Ascending aorta (tissue), 2 donors: ENCODE measurements at regions not wholly inside any gene's neighbourhood (a gene's known extent, or its start where the extent isn't known, plus 50 kb on each side); places are given as distances from the start of the nearest gene placed in this dataset.

Experiments
- DNase-seq, 2 donors: peaks; one replicate each; pipeline ENCODE4 v3.0.0-alpha.2; 2019; ENCODE audit warnings: low spot score in 2 of 2
- H3K27ac ChIP-seq, 2 donors: fragments of 200-600 bp; sonication (generic); one replicate each; pipeline ENCODE4 v1.5.1; 2016 to 2017; ENCODE audit warnings: mild to moderate bottlenecking in 1 of 2
- H3K27me3 ChIP-seq: fragments of 200-600 bp; sonication (generic); one replicate; pipeline ENCODE4 v1.5.1; 2017
- H3K36me3 ChIP-seq, 2 donors: fragments of 200-600 bp; sonication (generic); one replicate each; pipeline ENCODE4 v1.5.1; 2016
- H3K4me1 ChIP-seq, 2 donors: fragments of 200-600 bp; sonication (generic); one replicate each; pipeline ENCODE4 v1.5.1; 2016 to 2017; ENCODE audit warnings: mild to moderate bottlenecking in 1 of 2
- H3K4me3 ChIP-seq, 2 donors: fragments of 200-600 bp; sonication (generic); one replicate each; pipeline ENCODE4 v1.5.1; 2016 to 2017; ENCODE audit warnings: mild to moderate bottlenecking in 1 of 2
- H3K9me3 ChIP-seq, 2 donors: fragments of 200-600 bp; sonication (generic); one replicate each; pipeline ENCODE4 v1.5.1; 2016
- intact Hi-C: fragments of 100-400 bp; cut with DNase I; formaldehyde crosslinking; loops from one replicate; pipeline ENCODE4 v1.15.1; 2023
- TF ChIP-seq, protein P1 (sequence below), 3 experiments: fragments of 200-600 bp in 2 of 3; fragments of 450-650 bp in 1 of 3; sonication (generic) in 2 of 3; IDR thresholded peaks; one replicate each; pipeline ENCODE4 v1.5.1; 2016 to 2019; ENCODE audit warnings: antibody characterized with exemption in 3 of 3, mild to moderate bottlenecking in 1 of 3, moderate library complexity in 1 of 3

DNA sequence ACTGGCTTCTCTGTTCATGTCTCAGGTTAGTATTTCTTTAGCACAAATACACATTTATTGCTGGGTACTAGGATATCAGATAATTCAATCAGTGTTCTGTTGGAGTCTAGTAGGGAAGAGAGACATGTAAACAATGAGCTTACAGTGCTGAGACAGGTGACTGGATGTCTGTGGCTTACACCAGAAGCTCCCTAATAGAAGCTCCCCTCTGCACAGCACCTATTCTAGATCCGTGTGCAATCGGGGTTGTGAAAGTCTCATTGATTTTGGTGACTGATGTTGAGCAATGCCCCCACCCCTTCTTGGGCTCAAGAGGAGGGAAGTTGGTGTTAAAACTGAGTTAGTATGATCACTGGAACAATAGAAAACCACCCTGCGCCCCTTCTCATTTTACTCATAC, 279.2 kb downstream of the RPS6KC1 start:
- H3K4me1 ChIP-seq, result peaks cover 0 to 3% of the 10 kb centered on the region in 2 donors
- intact Hi-C loops, result no loop called here
- no peak overlapping the region for H3K4me3 ChIP-seq

DNA sequence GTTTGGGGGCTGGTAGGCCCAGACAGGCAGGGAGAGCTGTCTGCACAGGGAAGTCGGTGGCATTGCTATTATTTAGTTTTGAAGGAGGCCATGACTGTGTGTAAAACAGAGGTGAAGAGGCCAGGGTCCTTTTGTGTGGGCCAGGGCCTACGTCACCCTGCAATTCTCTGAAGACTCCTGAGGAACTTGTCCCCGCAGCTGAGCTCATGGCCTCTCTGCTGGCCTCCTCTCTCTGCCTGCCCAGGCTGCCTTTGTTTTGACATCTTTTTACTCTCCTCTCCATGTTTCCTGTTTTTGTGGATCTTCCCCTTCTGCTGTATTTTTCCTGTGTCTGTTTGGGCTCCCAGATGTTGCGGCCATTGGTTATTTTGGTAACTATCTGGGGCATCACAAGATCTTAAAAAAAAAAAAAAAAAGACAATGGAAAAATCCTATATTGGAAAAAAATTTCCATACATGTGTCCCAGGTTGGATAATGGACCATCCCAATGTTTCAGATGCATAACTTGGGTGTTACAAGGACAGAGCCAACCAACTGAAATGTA, 280.7 kb downstream of the RPS6KC1 start:
- H3K4me1 ChIP-seq, result peaks cover 0 to 3% of the 10 kb centered on the region in 2 donors
- no peaks in the 10 kb centered on the region for H3K9me3 ChIP-seq
- no peaks in the 10 kb centered on the region for H3K36me3 ChIP-seq
- H3K4me3 ChIP-seq, result no peak overlapping the region
- DNase-seq, result no peak
- H3K27me3 ChIP-seq, result no peaks in the 10 kb centered on the region
- TF ChIP-seq, protein P1, sequence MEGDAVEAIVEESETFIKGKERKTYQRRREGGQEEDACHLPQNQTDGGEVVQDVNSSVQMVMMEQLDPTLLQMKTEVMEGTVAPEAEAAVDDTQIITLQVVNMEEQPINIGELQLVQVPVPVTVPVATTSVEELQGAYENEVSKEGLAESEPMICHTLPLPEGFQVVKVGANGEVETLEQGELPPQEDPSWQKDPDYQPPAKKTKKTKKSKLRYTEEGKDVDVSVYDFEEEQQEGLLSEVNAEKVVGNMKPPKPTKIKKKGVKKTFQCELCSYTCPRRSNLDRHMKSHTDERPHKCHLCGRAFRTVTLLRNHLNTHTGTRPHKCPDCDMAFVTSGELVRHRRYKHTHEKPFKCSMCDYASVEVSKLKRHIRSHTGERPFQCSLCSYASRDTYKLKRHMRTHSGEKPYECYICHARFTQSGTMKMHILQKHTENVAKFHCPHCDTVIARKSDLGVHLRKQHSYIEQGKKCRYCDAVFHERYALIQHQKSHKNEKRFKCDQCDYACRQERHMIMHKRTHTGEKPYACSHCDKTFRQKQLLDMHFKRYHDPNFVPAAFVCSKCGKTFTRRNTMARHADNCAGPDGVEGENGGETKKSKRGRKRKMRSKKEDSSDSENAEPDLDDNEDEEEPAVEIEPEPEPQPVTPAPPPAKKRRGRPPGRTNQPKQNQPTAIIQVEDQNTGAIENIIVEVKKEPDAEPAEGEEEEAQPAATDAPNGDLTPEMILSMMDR (IDR thresholded peaks at IDR 0.05), result no peak
- H3K27ac ChIP-seq, result no peak overlapping the region
- intact Hi-C loops, result no loop called here

More for the DNA sequence above, 279.2 kb downstream of the RPS6KC1 start:
- DNase-seq, result no peak
- Histone ChIP-seq H3K27me3 (no peaks in the 10 kb centered on the region), H3K27ac (no peak overlapping the region), H3K9me3 (no peaks in the 10 kb centered on the region), H3K36me3 (no peaks in the 10 kb centered on the region)
- TF ChIP-seq, protein P1 (IDR thresholded peaks at IDR 0.05), result no peak

DNA sequence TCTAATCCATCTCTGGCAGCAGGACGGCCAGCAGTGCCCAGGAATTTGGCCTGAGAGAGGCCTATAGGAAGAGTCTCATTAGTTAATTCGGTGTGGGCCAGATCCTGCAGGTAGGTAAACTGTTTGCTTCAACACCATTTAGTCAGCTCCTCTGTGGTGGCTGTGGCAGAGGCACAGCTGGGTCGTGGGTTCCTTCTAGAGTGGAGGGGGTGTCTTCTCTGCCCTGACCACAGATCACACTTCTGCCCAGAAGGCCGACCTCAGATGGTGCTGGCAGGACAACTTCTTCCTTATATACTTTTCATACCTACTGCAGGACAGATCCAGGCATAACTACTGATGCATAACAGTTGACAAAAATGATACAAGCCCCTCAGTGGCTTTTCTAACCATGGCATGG, 281.4 kb downstream of the RPS6KC1 start:
- no peaks in the 10 kb centered on the region for H3K4me1 ChIP-seq
- TF ChIP-seq, protein P1 (IDR thresholded peaks at IDR 0.05), result no peak
- H3K27me3 ChIP-seq, result no peaks in the 10 kb centered on the region
- H3K36me3 ChIP-seq, result no peaks in the 10 kb centered on the region
- no peak for DNase-seq
- no peak overlapping the region for H3K27ac ChIP-seq
- no peaks in the 10 kb centered on the region for H3K9me3 ChIP-seq
- no peak overlapping the region for H3K4me3 ChIP-seq
- intact Hi-C loops, result no loop called here

DNA sequence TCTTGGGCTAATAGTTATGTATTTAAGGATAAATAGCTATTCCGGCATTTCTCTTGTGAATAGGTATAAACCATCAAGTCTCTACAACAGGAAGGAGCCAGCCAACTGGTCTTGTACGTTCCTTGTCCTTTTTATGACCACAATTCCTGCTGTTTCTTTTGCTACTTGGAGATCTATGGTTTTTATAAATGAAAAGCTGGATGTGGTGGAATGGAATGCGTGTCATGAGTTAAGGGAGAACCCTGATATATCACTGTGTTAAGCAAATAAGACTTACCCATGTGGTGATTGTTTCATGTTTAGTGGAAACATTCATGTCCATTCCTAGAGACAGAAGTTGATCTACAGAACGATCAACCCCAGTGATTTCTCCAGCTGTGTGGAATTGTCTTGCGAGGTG, 282.1 kb downstream of the RPS6KC1 start:
- intact Hi-C loops, result no loop called here
- TF ChIP-seq, protein P1 (IDR thresholded peaks at IDR 0.05), result no peak
- Histone ChIP-seq H3K27ac (no peak overlapping the region), H3K36me3 (no peaks in the 10 kb centered on the region), H3K4me3 (no peak overlapping the region), H3K4me1 (no peaks in the 10 kb centered on the region), H3K27me3 (no peaks in the 10 kb centered on the region), H3K9me3 (no peaks in the 10 kb centered on the region)
- DNase-seq, result no peak

DNA sequence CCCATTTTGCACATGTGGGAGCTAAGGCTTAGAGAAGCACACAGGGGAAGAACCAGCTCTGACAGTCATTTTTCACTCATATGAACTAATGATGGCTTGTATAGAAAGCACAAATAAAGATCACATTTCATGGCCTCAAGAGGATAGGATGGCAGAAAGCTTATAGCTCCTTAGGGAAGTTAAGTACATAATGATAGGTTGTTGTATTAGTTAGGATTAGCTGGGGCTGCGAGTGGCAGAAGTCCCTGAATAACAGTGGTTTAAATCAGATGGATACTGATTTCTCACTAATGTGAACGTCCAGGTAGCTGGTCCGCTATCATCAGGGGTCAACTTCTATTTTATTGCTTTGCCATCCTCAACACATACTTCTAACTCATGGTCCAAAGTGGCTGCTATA, 284.0 kb downstream of the RPS6KC1 start:
- no peaks in the 10 kb centered on the region for H3K27me3 ChIP-seq
- no peak for DNase-seq
- H3K9me3 ChIP-seq, result no peaks in the 10 kb centered on the region
- intact Hi-C loops, result no loop called here
- H3K27ac ChIP-seq, result no peak overlapping the region
- no peak overlapping the region for H3K4me3 ChIP-seq
- H3K36me3 ChIP-seq, result no peaks in the 10 kb centered on the region
- TF ChIP-seq, protein P1 (IDR thresholded peaks at IDR 0.05), result no peak
- H3K4me1 ChIP-seq, result no peaks in the 10 kb centered on the region
